KG1 (cell line): ENCODE measurements at regions not wholly inside any gene's neighbourhood (a gene's known extent, or its start where the extent isn't known, plus 50 kb on each side); places are given as distances from the start of the nearest gene placed in this dataset.

ENCODE experiments used
- DNase-seq: peaks from one replicate; lab custom pipeline; 2025; lab: John Stamatoyannopoulos, UW

- no peak for DNase-seq
Measured at GRCh38 chr7:16232273-16232672, 189.1 kb downstream of the CRPPA start.

- DNase-seq = no peak
Measured at GRCh38 chr7:16223963-16224707, 197.2 kb downstream of the CRPPA start.

- DNase-seq = no peak
Measured at GRCh38 chr7:16212610-16213009, 208.7 kb downstream of the CRPPA start.

- no peak for DNase-seq
Measured at GRCh38 chr7:16212032-16212431, 209.3 kb downstream of the CRPPA start.

GRCh38 chr7:16211402-16211925 lies 209.9 kb downstream of the CRPPA start:
- DNase-seq = no peak

GRCh38 chr7:16210171-16210570 lies 211.2 kb downstream of the CRPPA start:
- no peak for DNase-seq

- no peak for DNase-seq
Measured at GRCh38 chr7:16207321-16207720, 214.0 kb downstream of the CRPPA start.

GRCh38 chr7:16205466-16205865 lies 215.9 kb downstream of the CRPPA start:
- no peak for DNase-seq

- DNase-seq = no peak
Measured at GRCh38 chr7:16204953-16205352, 216.4 kb downstream of the CRPPA start.

GRCh38 chr7:16203065-16203464 lies 218.3 kb downstream of the CRPPA start:
- no peak for DNase-seq

GRCh38 chr7:16202303-16202702 lies 219.0 kb downstream of the CRPPA start:
- DNase-seq = no peak

- no peak for DNase-seq
Measured at GRCh38 chr7:16200591-16200990, 220.7 kb downstream of the CRPPA start.

GRCh38 chr7:16193631-16194030 lies 227.7 kb downstream of the CRPPA start:
- DNase-seq = no peak

- no peak for DNase-seq
Measured at GRCh38 chr7:16189026-16189715, 232.2 kb downstream of the CRPPA start.

GRCh38 chr7:16187131-16187530 lies 234.2 kb downstream of the CRPPA start:
- no peak for DNase-seq

- DNase-seq = no peak
Measured at GRCh38 chr7:16178585-16178984, 242.8 kb downstream of the CRPPA start.

GRCh38 chr7:16178092-16178491 lies 243.2 kb downstream of the CRPPA start:
- DNase-seq = no peak

GRCh38 chr7:16174253-16174652 lies 247.1 kb downstream of the CRPPA start:
- DNase-seq = no peak

GRCh38 chr7:16172366-16172765 lies 249.0 kb downstream of the CRPPA start:
- DNase-seq = no peak

GRCh38 chr7:16171928-16172327 lies 249.4 kb downstream of the CRPPA start:
- DNase-seq = no peak

GRCh38 chr7:16170671-16171070 lies 250.7 kb downstream of the CRPPA start:
- no peak for DNase-seq

- DNase-seq = no peak
Measured at GRCh38 chr7:16169537-16169936, 251.8 kb downstream of the CRPPA start.

GRCh38 chr7:16167526-16167925 lies 253.8 kb downstream of the CRPPA start:
- no peak for DNase-seq
